ENCODE measurements at regions not wholly inside any gene's neighbourhood (a gene's known extent, or its start where the extent isn't known, plus 50 kb on each side); places are given as distances from the start of the nearest gene placed in this dataset.
"Not testable (repeated sequence)": the region's sequence is repeated elsewhere in the genome, so short reads cannot be mapped to it uniquely, and the experiment has no call there.

DNA sequence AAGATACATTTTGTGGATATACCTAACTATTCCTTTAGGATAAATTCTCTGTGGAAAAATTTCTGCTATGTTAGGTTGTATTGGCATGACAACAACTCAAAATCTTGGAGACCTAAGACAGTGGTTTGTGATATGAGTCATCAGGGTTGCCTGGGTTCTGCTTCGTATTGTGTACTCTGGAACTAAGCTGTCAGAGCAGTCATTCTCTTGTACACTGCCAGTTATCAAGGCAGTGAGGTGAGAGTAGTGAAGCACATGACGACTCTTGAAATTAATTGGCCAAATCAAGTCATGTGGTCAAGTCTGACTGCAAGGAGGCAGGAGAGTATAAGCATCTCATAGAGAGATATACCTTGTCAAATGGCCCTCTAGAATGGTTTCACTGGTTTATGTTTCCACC, 104.4 kb downstream of the FANCF start:
- H3K4me3 Mint-ChIP-seq (ENCODE audit: unreplicated experiment) = no peak overlapping the region
- peaks cover 3% of the 10 kb centered on the region for H3K4me1 Mint-ChIP-seq (ENCODE audit: low read depth, unreplicated experiment)
- no peaks in the 10 kb centered on the region for H3K36me3 Mint-ChIP-seq (ENCODE audit: unreplicated experiment)
- H3K9me3 Mint-ChIP-seq (ENCODE audit: unreplicated experiment) = peaks cover under 1% of the 10 kb centered on the region
- no peaks in the 10 kb centered on the region for H3K27me3 Mint-ChIP-seq (ENCODE audit: unreplicated experiment)
- H3K27ac Mint-ChIP-seq (ENCODE audit: unreplicated experiment) = no peak overlapping the region
- DNase-seq = no peak
- TF ChIP-seq CTCF (IDR thresholded peaks at IDR 0.05; ENCODE audit: partially characterized antibody, unreplicated experiment) = no peak

GRCh38 chr11:22520521-22520920, 105.1 kb downstream of the FANCF start:
- Mint-ChIP-seq H3K27ac (ENCODE audit: unreplicated experiment) (no peak overlapping the region), H3K4me3 (ENCODE audit: unreplicated experiment) (no peak overlapping the region), H3K9me3 (ENCODE audit: unreplicated experiment) (peaks cover 1% of the 10 kb centered on the region), H3K4me1 (ENCODE audit: low read depth, unreplicated experiment) (peaks cover 8% of the 10 kb centered on the region), H3K36me3 (ENCODE audit: unreplicated experiment) (no peaks in the 10 kb centered on the region), H3K27me3 (ENCODE audit: unreplicated experiment) (no peaks in the 10 kb centered on the region)
- DNase-seq = no peak
- TF ChIP-seq CTCF (IDR thresholded peaks at IDR 0.05; ENCODE audit: partially characterized antibody, unreplicated experiment) = no peak

DNA sequence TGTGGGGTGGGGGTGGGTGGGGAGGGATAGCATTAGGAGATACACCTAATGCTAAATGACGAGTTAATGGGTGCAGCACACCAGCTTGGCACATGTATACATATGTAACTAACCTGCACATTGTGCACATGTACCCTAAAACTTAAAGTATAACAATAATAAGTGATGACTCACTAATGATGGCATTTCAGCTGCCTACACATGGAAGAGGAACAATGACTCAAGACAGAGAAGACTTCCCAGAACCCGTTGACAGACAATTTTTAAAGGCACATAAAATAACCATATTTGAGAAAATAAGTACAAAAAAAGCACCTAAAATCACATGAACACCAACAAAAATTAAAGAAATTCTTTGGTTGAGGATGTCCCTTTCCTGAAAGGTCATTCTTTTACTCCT, 107.3 kb downstream of the FANCF start:
- not testable (repeated sequence) for H3K4me1 Mint-ChIP-seq (ENCODE audit: low read depth, unreplicated experiment); H3K4me3 Mint-ChIP-seq (ENCODE audit: unreplicated experiment); H3K36me3 Mint-ChIP-seq (ENCODE audit: unreplicated experiment); H3K27me3 Mint-ChIP-seq (ENCODE audit: unreplicated experiment); DNase-seq; H3K27ac Mint-ChIP-seq (ENCODE audit: unreplicated experiment); H3K9me3 Mint-ChIP-seq (ENCODE audit: unreplicated experiment)

- Mint-ChIP-seq H3K27ac (ENCODE audit: unreplicated experiment) (peak overlapping the region; percentile 74), H3K36me3 (ENCODE audit: unreplicated experiment) (no peaks in the 10 kb centered on the region), H3K9me3 (ENCODE audit: unreplicated experiment) (peaks cover 4% of the 10 kb centered on the region), H3K4me3 (ENCODE audit: unreplicated experiment) (no peak overlapping the region), H3K27me3 (ENCODE audit: unreplicated experiment) (no peaks in the 10 kb centered on the region), H3K4me1 (ENCODE audit: low read depth, unreplicated experiment) (peaks cover 16% of the 10 kb centered on the region)
- peak; percentile 32 for DNase-seq
- no peak for TF ChIP-seq CTCF (IDR thresholded peaks at IDR 0.05; ENCODE audit: partially characterized antibody, unreplicated experiment)
These were observed 109.5 kb downstream of the FANCF start for GRCh38 chr11:22516111-22516510.

DNA sequence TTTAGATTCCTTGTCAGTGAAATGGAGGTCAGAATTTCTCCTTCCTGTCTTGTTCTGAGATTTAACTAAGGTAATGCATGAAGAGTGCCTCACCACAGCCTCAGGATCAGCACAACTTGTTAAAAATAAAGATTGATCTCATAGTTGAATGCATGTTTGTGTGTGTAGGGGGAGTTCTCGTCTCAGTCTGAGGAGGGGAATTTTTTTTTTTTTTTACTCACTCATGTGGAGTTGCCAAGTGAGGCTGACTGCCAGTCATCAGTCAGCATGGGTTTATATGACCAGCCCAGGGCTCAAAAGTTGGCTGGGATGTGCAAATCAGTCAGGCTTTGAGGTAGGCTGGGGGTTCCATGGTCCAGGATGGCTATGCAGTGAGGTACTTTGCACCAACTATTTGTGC, 113.2 kb downstream of the FANCF start:
- no peak for TF ChIP-seq CTCF (IDR thresholded peaks at IDR 0.05; ENCODE audit: partially characterized antibody, unreplicated experiment)
- peaks cover 42% of the 10 kb centered on the region for H3K4me1 Mint-ChIP-seq (ENCODE audit: low read depth, unreplicated experiment)
- no peak overlapping the region for H3K27ac Mint-ChIP-seq (ENCODE audit: unreplicated experiment)
- peaks cover 4% of the 10 kb centered on the region for H3K9me3 Mint-ChIP-seq (ENCODE audit: unreplicated experiment)
- DNase-seq = no peak
- H3K27me3 Mint-ChIP-seq (ENCODE audit: unreplicated experiment) = no peaks in the 10 kb centered on the region
- no peaks in the 10 kb centered on the region for H3K36me3 Mint-ChIP-seq (ENCODE audit: unreplicated experiment)
- no peak overlapping the region for H3K4me3 Mint-ChIP-seq (ENCODE audit: unreplicated experiment)

GRCh38 chr11:22510741-22511140, 114.9 kb downstream of the FANCF start:
- H3K9me3 Mint-ChIP-seq (ENCODE audit: unreplicated experiment) = peaks cover 3% of the 10 kb centered on the region
- no peak for TF ChIP-seq CTCF (IDR thresholded peaks at IDR 0.05; ENCODE audit: partially characterized antibody, unreplicated experiment)
- H3K4me1 Mint-ChIP-seq (ENCODE audit: low read depth, unreplicated experiment) = peaks cover 36% of the 10 kb centered on the region
- no peak overlapping the region for H3K4me3 Mint-ChIP-seq (ENCODE audit: unreplicated experiment)
- no peak for DNase-seq
- no peaks in the 10 kb centered on the region for H3K27me3 Mint-ChIP-seq (ENCODE audit: unreplicated experiment)
- peak overlapping the region; percentile 14 for H3K27ac Mint-ChIP-seq (ENCODE audit: unreplicated experiment)
- no peaks in the 10 kb centered on the region for H3K36me3 Mint-ChIP-seq (ENCODE audit: unreplicated experiment)

Data from glutamatergic neuron (in vitro differentiated cells).